OCI-LY7 (cell line): ENCODE measurements at regions not wholly inside any gene's neighbourhood (a gene's known extent, or its start where the extent isn't known, plus 50 kb on each side); places are given as distances from the start of the nearest gene placed in this dataset.

Experiments used
- CTCF ChIP-seq: fragments of 200-600 bp; sonication (generic); conservative IDR thresholded peaks from 2 replicates; pipeline ENCODE4 v1.5.1; 2014; ENCODE audit warnings: mild to moderate bottlenecking, antibody characterized with exemption, low read length, moderate library complexity, mixed read lengths
- EZH2phosphoT487 ChIP-seq: fragments of 200-600 bp; sonication (generic); IDR thresholded peaks from 2 replicates; pipeline ENCODE4 v1.6.1; 2018; ENCODE audit warnings: low read depth, borderline replicate concordance, mild to moderate bottlenecking, mixed run types, antibody characterized with exemption, low read length, moderate library complexity, mixed read lengths

- TF ChIP-seq CTCF (no peak), EZH2phosphoT487 (no peak)
Observed at GRCh38 chr14:22003461-22003860, 329.8 kb upstream of the OR4E1 start.
